ENCODE measurements at regions not wholly inside any gene's neighbourhood (a gene's known extent, or its start where the extent isn't known, plus 50 kb on each side); places are given as distances from the start of the nearest gene placed in this dataset.

- TF ChIP-seq ZBTB10 (CRISPR knock-in tag; IDR thresholded peaks at IDR 0.05; ENCODE audit: borderline replicate concordance) = no peak
- TF ChIP-seq ATF5 (CRISPR knock-in tag; IDR thresholded peaks at IDR 0.05; ENCODE audit: low read depth) = no peak
- TF ChIP-seq MIER3 (CRISPR knock-in tag; IDR thresholded peaks at IDR 0.05; ENCODE audit: borderline replicate concordance) = no peak
Observed at GRCh38 chr9:88641456-88642240, 106.7 kb downstream of the NXNL2 start (continued).

- H3K9ac ChIP-seq (ENCODE audit: insufficient read depth, low read depth, low read length) = no peak overlapping the region
- peaks cover 0 to 5% of the 10 kb centered on the region in 2 experiments; a peak in 1 of 5 replicates for H3K27me3 ChIP-seq (ENCODE audit: control insufficient read depth in 1 of 2, insufficient read depth in 2 of 2, low read length in 2 of 2)
- DNase-seq (ENCODE audit: low spot score) = no peak
- TF ChIP-seq HOXA9 (CRISPR knock-in tag; IDR thresholded peaks at IDR 0.05; ENCODE audit: borderline replicate concordance) (no peak), MAFF (IDR thresholded peaks at IDR 0.05; ENCODE audit: low read depth, low read length) (peak; percentile 94), MAFK (conservative IDR thresholded peaks at IDR 0.05 in 1 of 2, IDR thresholded peaks at IDR 0.05 in 1 of 2; ENCODE audit: low read length in 2 of 2) (peak; percentile 94 to 97)
- no peak overlapping the region for H2AFZ ChIP-seq (ENCODE audit: low read length)
- POLR2A ChIA-PET = no interaction called here
- in situ Hi-C loops (cut with HindIII; ENCODE audit: extremely low pct_ligation_motif_present, low pct_unique_long_range_greater_than_20kb) (no loop called here), intact Hi-C loops (cut with micrococcal nuclease; ENCODE audit: unreplicated experiment) (no loop called here)
- H3K9me3 ChIP-seq (ENCODE audit: low read length) = no peaks in the 10 kb centered on the region
- no peak for ATAC-seq
- no peaks in the 10 kb centered on the region for H4K20me1 ChIP-seq (ENCODE audit: insufficient read depth, low read length)
- CTCF ChIA-PET (ENCODE audit: low intra/inter-chr PET ratio, low total read pairs) = no interaction called here
- H3K27ac ChIP-seq (ENCODE audit: extremely low read length, insufficient read depth, low read length) = no peak overlapping the region
- H3K79me2 ChIP-seq (ENCODE audit: insufficient read depth, low read length) = no peaks in the 10 kb centered on the region
- H3K4me2 ChIP-seq (ENCODE audit: low read depth, low read length) = no peak overlapping the region
- BruUV-seq (replicated peaks) = no TSS peak
- no peak for FAIRE-seq
- no peaks in the 10 kb centered on the region for H3K36me3 ChIP-seq (replicated peaks in 1 of 2; ENCODE audit: control insufficient read depth in 1 of 2, insufficient read depth in 2 of 2, low read length in 2 of 2)
- no peak overlapping the region for H3K4me3 ChIP-seq (replicated peaks in 1 of 3; ENCODE audit: insufficient read depth in 1 of 3, low read depth in 2 of 3, low read length in 3 of 3)
- no peaks in the 10 kb centered on the region for H3K4me1 ChIP-seq (ENCODE audit: insufficient read depth, low read length)
Observed at GRCh38 chr9:88642336-88642735, 107.4 kb downstream of the NXNL2 start.
